B cell (primary cell): ENCODE measurements at regions not wholly inside any gene's neighbourhood (a gene's known extent, or its start where the extent isn't known, plus 50 kb on each side); places are given as distances from the start of the nearest gene placed in this dataset.

ENCODE experiments used
- ATAC-seq: fragments of 200-7000 bp; cut with Tn5 transposase; one replicate; pipeline ENCODE4 v1.10.0; 2021; ENCODE audit warnings: low read depth, mild to moderate bottlenecking, moderate number of reproducible peaks, moderate library complexity
- CTCF ChIA-PET: fragments of 350-600 bp; sonication (Branson Sonifier 250); formaldehyde crosslinking; loops from one replicate; lab custom pipeline; 2021; ENCODE audit warnings: antibody characterized with exemption, inconsistent platforms; lab: Charles Lee
- POLR2A ChIA-PET: fragments of 350-600 bp; sonication (Branson Sonifier 250); formaldehyde crosslinking; loops from one replicate; lab custom pipeline; 2021; ENCODE audit warnings: antibody characterized with exemption; lab: Charles Lee
- DNase-seq: peaks from one replicate; pipeline ENCODE4 v3.0.0; 2013
- H2AFZ ChIP-seq: 2 replicates; pipeline ENCODE4 v1.6.1; 2012; ENCODE audit warnings: mild to moderate bottlenecking, low read depth, low read length; ENCODE audit not compliant: insufficient read depth, poor library complexity, severe bottlenecking
- H3K27ac ChIP-seq, 2 donors: 1 replicate in 1 of 2; 2 replicates in 1 of 2; pipeline ENCODE4 v1.5.1; 2012 to 2013; ENCODE audit warnings: low read length in 2 of 2, mild to moderate bottlenecking in 2 of 2, moderate library complexity in 1 of 2
- H3K27me3 ChIP-seq, 4 experiments: fragments of 200-600 bp in 1 of 4; sonication (generic) in 1 of 4; replicated peaks in 1 of 4; 1 replicate in 2 of 4; 2 replicates in 2 of 4; pipeline versions ENCODE4 v1.6.1 to v1.7.0; 2013 to 2016; ENCODE audit warnings: low read length in 3 of 4, mild to moderate bottlenecking in 2 of 4, mixed read lengths in 1 of 4, moderate library complexity in 1 of 4; ENCODE audit not compliant: insufficient read depth in 4 of 4, control insufficient read depth in 3 of 4; ENCODE audit errors: control extremely low read depth in 1 of 4
- H3K36me3 ChIP-seq, 2 experiments: replicated peaks in 1 of 2; 1 replicate in 1 of 2; 2 replicates in 1 of 2; pipeline versions ENCODE4 v1.6.1 to v1.7.1; 2013; ENCODE audit warnings: low read length in 1 of 2; ENCODE audit not compliant: insufficient read depth in 2 of 2, control insufficient read depth in 1 of 2; ENCODE audit errors: control extremely low read depth in 1 of 2, extremely low read depth in 1 of 2
- H3K4me1 ChIP-seq, 2 donors: fragments of 200-600 bp in 1 of 2; sonication (generic) in 1 of 2; 1 replicate in 1 of 2; 2 replicates in 1 of 2; pipeline versions ENCODE4 v1.5.1 to v1.6.1; 2013 to 2017; ENCODE audit warnings: low read length in 2 of 2; ENCODE audit not compliant: control insufficient read depth in 2 of 2, insufficient read depth in 2 of 2
- H3K4me2 ChIP-seq: replicated peaks from 2 replicates; pipeline ENCODE3; 2012; ENCODE audit warnings: mild to moderate bottlenecking, low read depth, low read length; ENCODE audit not compliant: poor library complexity, severe bottlenecking
- H3K4me3 ChIP-seq, 5 experiments: fragments of 200-600 bp in 1 of 5; sonication (generic) in 1 of 5; 1 replicate in 3 of 5; 2 replicates in 2 of 5; pipeline versions ENCODE4 v1.5.1 to v1.7.0; 2011 to 2016; ENCODE audit warnings: low read length in 4 of 5, mild to moderate bottlenecking in 4 of 5, low read depth in 2 of 5, control low read depth in 1 of 5, moderate library complexity in 1 of 5; ENCODE audit not compliant: insufficient read depth in 1 of 5; ENCODE audit errors: control extremely low read depth in 1 of 5, extremely low read depth in 1 of 5
- H3K79me2 ChIP-seq: fragments of 200-600 bp; sonication (generic); one replicate; pipeline ENCODE4 v1.6.0; 2016; ENCODE audit warnings: low read length; ENCODE audit not compliant: control insufficient read depth, insufficient read depth
- H3K9ac ChIP-seq: fragments of 200-600 bp; sonication (generic); 2 replicates; pipeline ENCODE4 v1.6.1; 2017; ENCODE audit warnings: mild to moderate bottlenecking, low read length, moderate library complexity
- H3K9me3 ChIP-seq, 3 donors: one replicate each; pipeline versions ENCODE4 v1.6.1 to v1.7.1; 2013; ENCODE audit warnings: low read length in 2 of 3; ENCODE audit not compliant: control insufficient read depth in 2 of 3, insufficient read depth in 1 of 3; ENCODE audit errors: control extremely low read depth in 1 of 3
- H4K20me1 ChIP-seq: 2 replicates; pipeline ENCODE4 v1.6.0; 2012; ENCODE audit warnings: mild to moderate bottlenecking, low read length; ENCODE audit not compliant: insufficient read depth, control insufficient read depth, poor library complexity, severe bottlenecking
- H3K27ac Mint-ChIP-seq: one replicate; pipeline ENCODE4 v1.8.0; 2021; ENCODE audit warnings: mixed read lengths
- H3K27me3 Mint-ChIP-seq: one replicate; pipeline ENCODE4 v1.8.0; 2021; ENCODE audit warnings: mixed read lengths
- H3K4me1 Mint-ChIP-seq: one replicate; pipeline ENCODE4 v1.8.0; 2021; ENCODE audit warnings: mixed read lengths
- H3K4me3 Mint-ChIP-seq: one replicate; pipeline ENCODE4 v1.8.0; 2021; ENCODE audit warnings: mixed read lengths
- H3K9me3 Mint-ChIP-seq: one replicate; pipeline ENCODE4 v1.8.0; 2022; ENCODE audit warnings: mixed read lengths; ENCODE audit not compliant: insufficient read depth
- CTCF ChIP-seq: fragments of 200-600 bp; IDR thresholded peaks from one replicate; pipeline ENCODE4 v1.8.0; 2022; ENCODE audit warnings: antibody characterized with exemption, mild to moderate bottlenecking
- EZH2 ChIP-seq: IDR thresholded peaks from 2 replicates; pipeline ENCODE4 v1.6.1; 2012; ENCODE audit warnings: borderline replicate concordance, low read depth, mild to moderate bottlenecking, moderate library complexity, low read length; ENCODE audit not compliant: insufficient read depth, poor library complexity, severe bottlenecking
- WGBS: methylation state at CpG from one replicate; pipeline ENCODE4 v1.1.5; 2013; ENCODE audit warnings: missing lambda C conversion rate; ENCODE audit not compliant: insufficient coverage; 5-methylcytosine and 5-hydroxymethylcytosine counted together
- intact Hi-C: fragments of 100-400 bp; cut with micrococcal nuclease; formaldehyde crosslinking; loops from one replicate; pipeline ENCODE4 v1.10.0; 2022

DNA sequence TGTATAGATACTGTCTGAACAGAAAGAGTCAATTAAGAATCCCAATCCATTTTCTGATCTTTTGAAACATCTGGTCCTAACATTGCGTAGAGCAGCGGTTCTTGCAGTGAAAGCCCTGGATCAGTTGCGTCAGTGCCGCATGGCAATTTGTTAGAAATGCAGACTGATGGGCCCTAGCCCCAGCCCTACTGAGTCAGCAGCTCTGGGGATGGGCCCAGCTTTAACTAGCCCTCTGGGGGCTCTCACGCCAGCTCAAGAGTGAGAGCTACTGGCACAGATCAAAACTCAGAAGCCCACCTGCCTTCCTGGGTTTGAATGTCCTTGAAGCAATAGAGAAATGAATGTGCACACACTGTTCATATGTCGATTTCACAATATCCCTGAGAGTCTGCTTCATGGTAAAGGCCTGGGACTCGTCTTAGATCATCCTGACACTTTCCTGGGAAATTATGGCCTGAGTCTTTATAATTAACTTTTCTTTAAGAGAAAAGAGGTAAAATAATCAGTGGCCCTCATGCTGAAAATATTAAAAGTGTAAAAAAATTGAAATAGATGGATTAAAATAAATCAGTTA is 206.8 kb upstream of the TMTC4 start:
- intact Hi-C loops, result no loop called here
- TF ChIP-seq CTCF (no peak), EZH2 (no peak)
- Histone ChIP-seq H3K9me3 (peaks cover 0 to under 1% (median 0%) of the 10 kb centered on the region in 3 donors), H3K27me3 (no peaks in the 10 kb centered on the region), H3K4me3 (no peak overlapping the region), H3K4me1 (no peaks in the 10 kb centered on the region), H3K9ac (no peak overlapping the region), H4K20me1 (no peaks in the 10 kb centered on the region), H2AFZ (no peak overlapping the region), H3K36me3 (no peaks in the 10 kb centered on the region), H3K4me2 (no peak overlapping the region), H3K79me2 (no peaks in the 10 kb centered on the region), H3K27ac (no peak overlapping the region)
- 100% methylated on average over 5 of the region's 7 CpGs for WGBS
- DNase-seq (no peak), ATAC-seq (no peak)
- Mint-ChIP-seq H3K27me3 (peaks cover 2% of the 10 kb centered on the region), H3K4me1 (no peaks in the 10 kb centered on the region), H3K27ac (no peak overlapping the region), H3K4me3 (no peak overlapping the region), H3K9me3 (no peaks in the 10 kb centered on the region)
- CTCF ChIA-PET, result no interaction called here
- POLR2A ChIA-PET, result no interaction called here

GRCh38 chr13:100880166-100880565 is 205.6 kb upstream of the TMTC4 start:
- Histone ChIP-seq H3K4me1 (no peaks in the 10 kb centered on the region), H4K20me1 (no peaks in the 10 kb centered on the region), H3K27ac (no peak overlapping the region), H3K9me3 (peaks cover 0 to 4% (median 0%) of the 10 kb centered on the region in 3 donors), H3K79me2 (no peaks in the 10 kb centered on the region), H3K9ac (no peak overlapping the region), H3K4me2 (no peak overlapping the region), H2AFZ (no peak overlapping the region), H3K4me3 (no peak overlapping the region), H3K27me3 (no peaks in the 10 kb centered on the region), H3K36me3 (no peaks in the 10 kb centered on the region)
- no peaks in the 10 kb centered on the region for H3K4me1 Mint-ChIP-seq
- POLR2A ChIA-PET, result no interaction called here
- intact Hi-C loops, result no loop called here
- ATAC-seq, result no peak
- no peak for DNase-seq
- WGBS, result 56% methylated on average over 3 of the region's 3 CpGs
- TF ChIP-seq EZH2 (no peak), CTCF (no peak)
- no peak overlapping the region for H3K4me3 Mint-ChIP-seq
- peaks cover 2% of the 10 kb centered on the region for H3K27me3 Mint-ChIP-seq
- no peak overlapping the region for H3K27ac Mint-ChIP-seq
- peaks cover 2% of the 10 kb centered on the region for H3K9me3 Mint-ChIP-seq
- CTCF ChIA-PET, result no interaction called here
